ENCODE measurements at regions not wholly inside any gene's neighbourhood (a gene's known extent, or its start where the extent isn't known, plus 50 kb on each side); places are given as distances from the start of the nearest gene placed in this dataset.
"Not testable (repeated sequence)": the region's sequence is repeated elsewhere in the genome, so short reads cannot be mapped to it uniquely, and the experiment has no call there.

- DNase-seq = no peak
These were observed 405.2 kb downstream of the ZEB2 start for GRCh38 chr2:144114760-144115159.

- DNase-seq = no peak
These were observed 408.5 kb downstream of the ZEB2 start for GRCh38 chr2:144111437-144111836.

GRCh38 chr2:144106104-144106503 lies 413.8 kb downstream of the ZEB2 start:
- not testable (repeated sequence) for DNase-seq

- no peak for DNase-seq
These were observed 417.5 kb downstream of the ZEB2 start for GRCh38 chr2:144102386-144102785.

GRCh38 chr2:144099780-144100377 lies 420.0 kb downstream of the ZEB2 start:
- DNase-seq = no peak

- no peak for DNase-seq
These were observed 420.6 kb downstream of the ZEB2 start for GRCh38 chr2:144099340-144099739.

GRCh38 chr2:144097440-144098225 lies 422.3 kb downstream of the ZEB2 start:
- DNase-seq = no peak

- DNase-seq = no peak
These were observed 423.4 kb downstream of the ZEB2 start for GRCh38 chr2:144096531-144096930.

GRCh38 chr2:144094408-144095151 lies 425.3 kb downstream of the ZEB2 start:
- DNase-seq = no peak

GRCh38 chr2:144091622-144092021 lies 428.3 kb downstream of the ZEB2 start:
- DNase-seq = no peak

GRCh38 chr2:144088863-144089262 lies 431.1 kb downstream of the ZEB2 start:
- no peak for DNase-seq

GRCh38 chr2:144086965-144087364 lies 433.0 kb downstream of the ZEB2 start:
- DNase-seq = no peak

GRCh38 chr2:144085016-144085415 lies 434.9 kb downstream of the ZEB2 start:
- no peak for DNase-seq

GRCh38 chr2:144084114-144084661 lies 435.7 kb downstream of the ZEB2 start:
- no peak for DNase-seq

- DNase-seq = no peak
These were observed 436.7 kb downstream of the ZEB2 start for GRCh38 chr2:144083211-144083610.

GRCh38 chr2:144082777-144083176 lies 437.1 kb downstream of the ZEB2 start:
- no peak for DNase-seq

- no peak for DNase-seq
These were observed 437.6 kb downstream of the ZEB2 start for GRCh38 chr2:144082327-144082726.

GRCh38 chr2:144081272-144081671 lies 438.6 kb downstream of the ZEB2 start:
- no peak for DNase-seq

- DNase-seq = no peak
These were observed 440.1 kb downstream of the ZEB2 start for GRCh38 chr2:144079803-144080202.

- DNase-seq = no peak
These were observed 440.9 kb downstream of the ZEB2 start for GRCh38 chr2:144078802-144079724.

GRCh38 chr2:144078106-144078505 lies 441.8 kb downstream of the ZEB2 start:
- no peak for DNase-seq

GRCh38 chr2:144074450-144074849 lies 445.5 kb downstream of the ZEB2 start:
- no peak for DNase-seq
